Glutamatergic neuron (in vitro differentiated cells): ENCODE measurements at regions not wholly inside any gene's neighbourhood (a gene's known extent, or its start where the extent isn't known, plus 50 kb on each side); places are given as distances from the start of the nearest gene placed in this dataset.
A peak's percentile ranks its signal among the peaks of the same experiment; 100 is the strongest.

ENCODE experiments used
- DNase-seq: peaks from one replicate; pipeline ENCODE4 v3.0.0; 2022
- H3K27ac Mint-ChIP-seq: one replicate; pipeline ENCODE4 v1.8.0; 2020; ENCODE audit warnings: mild to moderate bottlenecking, mixed read lengths, inconsistent platforms; ENCODE audit not compliant: unreplicated experiment
- H3K27me3 Mint-ChIP-seq: one replicate; pipeline ENCODE4 v1.8.0; 2020; ENCODE audit warnings: mild to moderate bottlenecking, moderate library complexity, mixed read lengths, inconsistent platforms; ENCODE audit not compliant: unreplicated experiment
- H3K36me3 Mint-ChIP-seq: one replicate; pipeline ENCODE4 v1.8.0; 2020; ENCODE audit warnings: mild to moderate bottlenecking, mixed read lengths, inconsistent platforms; ENCODE audit not compliant: unreplicated experiment
- H3K4me1 Mint-ChIP-seq: one replicate; pipeline ENCODE4 v1.8.0; 2020; ENCODE audit warnings: mild to moderate bottlenecking, low read depth, mixed read lengths, inconsistent platforms; ENCODE audit not compliant: unreplicated experiment
- H3K4me3 Mint-ChIP-seq: one replicate; pipeline ENCODE4 v1.8.0; 2020; ENCODE audit warnings: mild to moderate bottlenecking, mixed read lengths, inconsistent platforms; ENCODE audit not compliant: unreplicated experiment
- H3K9me3 Mint-ChIP-seq: one replicate; pipeline ENCODE4 v1.8.0; 2020; ENCODE audit warnings: mild to moderate bottlenecking, moderate library complexity, mixed read lengths, inconsistent platforms; ENCODE audit not compliant: unreplicated experiment
- CTCF ChIP-seq: fragments of 200-600 bp; sonication (generic); IDR thresholded peaks from one replicate; pipeline ENCODE4 v1.5.0; 2021; ENCODE audit not compliant: partially characterized antibody, unreplicated experiment

GRCh38 chr11:16613262-16613511 is 125.3 kb upstream of the C11orf58 start:
- peak overlapping the region; percentile 26 for H3K27ac Mint-ChIP-seq
- H3K9me3 Mint-ChIP-seq: peaks cover 4% of the 10 kb centered on the region
- peaks cover 19% of the 10 kb centered on the region for H3K27me3 Mint-ChIP-seq
- DNase-seq: no peak
- peak overlapping the region; percentile 84 for H3K4me3 Mint-ChIP-seq
- no peak for TF ChIP-seq CTCF
- H3K4me1 Mint-ChIP-seq: peaks cover 16% of the 10 kb centered on the region
- H3K36me3 Mint-ChIP-seq: no peaks in the 10 kb centered on the region

GRCh38 chr11:16612566-16613261 is 125.7 kb upstream of the C11orf58 start:
- peaks cover 4% of the 10 kb centered on the region for H3K9me3 Mint-ChIP-seq
- TF ChIP-seq CTCF: no peak
- no peak overlapping the region for H3K27ac Mint-ChIP-seq
- no peaks in the 10 kb centered on the region for H3K36me3 Mint-ChIP-seq
- H3K4me1 Mint-ChIP-seq: peaks cover 16% of the 10 kb centered on the region
- H3K4me3 Mint-ChIP-seq: peak overlapping the region; percentile 84
- DNase-seq: no peak
- peaks cover 19% of the 10 kb centered on the region for H3K27me3 Mint-ChIP-seq

GRCh38 chr11:16611926-16612565 is 126.4 kb upstream of the C11orf58 start:
- peak; percentile 40 for DNase-seq
- no peaks in the 10 kb centered on the region for H3K36me3 Mint-ChIP-seq
- H3K4me3 Mint-ChIP-seq: peak overlapping the region; percentile 68
- H3K27me3 Mint-ChIP-seq: peaks cover 19% of the 10 kb centered on the region
- H3K27ac Mint-ChIP-seq: no peak overlapping the region
- no peak for TF ChIP-seq CTCF
- H3K9me3 Mint-ChIP-seq: peaks cover 4% of the 10 kb centered on the region
- peaks cover 16% of the 10 kb centered on the region for H3K4me1 Mint-ChIP-seq

GRCh38 chr11:16611401-16611921 is 127.0 kb upstream of the C11orf58 start:
- Mint-ChIP-seq H3K27me3 (peaks cover 21% of the 10 kb centered on the region), H3K9me3 (peaks cover 4% of the 10 kb centered on the region), H3K4me1 (peaks cover 17% of the 10 kb centered on the region), H3K4me3 (peak overlapping the region; percentile 65), H3K27ac (no peak overlapping the region), H3K36me3 (no peaks in the 10 kb centered on the region)
- DNase-seq: no peak
- no peak for TF ChIP-seq CTCF

GRCh38 chr11:16610738-16611388 is 127.6 kb upstream of the C11orf58 start:
- H3K9me3 Mint-ChIP-seq: peaks cover 4% of the 10 kb centered on the region
- H3K27me3 Mint-ChIP-seq: peaks cover 24% of the 10 kb centered on the region
- no peak overlapping the region for H3K27ac Mint-ChIP-seq
- no peaks in the 10 kb centered on the region for H3K36me3 Mint-ChIP-seq
- DNase-seq: no peak
- peaks cover 21% of the 10 kb centered on the region for H3K4me1 Mint-ChIP-seq
- H3K4me3 Mint-ChIP-seq: peak overlapping the region; percentile 65
- TF ChIP-seq CTCF: no peak
